NCI-H226 (cell line): ENCODE measurements at regions not wholly inside any gene's neighbourhood (a gene's known extent, or its start where the extent isn't known, plus 50 kb on each side); places are given as distances from the start of the nearest gene placed in this dataset.
"Not testable (repeated sequence)": the region's sequence is repeated elsewhere in the genome, so short reads cannot be mapped to it uniquely, and the experiment has no call there.

Experiments
- DNase-seq: peaks from one replicate; pipeline ENCODE4 v3.0.0-alpha.2; 2015

GRCh38 chr2:16227811-16228462 is 287.6 kb downstream of the MYCN start:
- no peak for DNase-seq

GRCh38 chr2:16226943-16227664 is 286.8 kb downstream of the MYCN start:
- no peak for DNase-seq

GRCh38 chr2:16226381-16226780 is 286.0 kb downstream of the MYCN start:
- no peak for DNase-seq

GRCh38 chr2:16225545-16225944 is 285.2 kb downstream of the MYCN start:
- no peak for DNase-seq

- no peak for DNase-seq
Observed at GRCh38 chr2:16225071-16225470, 284.7 kb downstream of the MYCN start.

- no peak for DNase-seq
Observed at GRCh38 chr2:16224298-16225045, 284.1 kb downstream of the MYCN start.

GRCh38 chr2:16223841-16224177 is 283.5 kb downstream of the MYCN start:
- DNase-seq, result no peak

GRCh38 chr2:16223161-16223840 is 283.0 kb downstream of the MYCN start:
- DNase-seq, result no peak

- DNase-seq, result no peak
Observed at GRCh38 chr2:16222326-16222725, 282.0 kb downstream of the MYCN start.

- DNase-seq, result no peak
Observed at GRCh38 chr2:16221461-16222010, 281.2 kb downstream of the MYCN start.

- DNase-seq, result no peak
Observed at GRCh38 chr2:16219292-16219975, 279.1 kb downstream of the MYCN start.

GRCh38 chr2:16218625-16219024 is 278.3 kb downstream of the MYCN start:
- no peak for DNase-seq

- DNase-seq, result no peak
Observed at GRCh38 chr2:16218161-16218560, 277.8 kb downstream of the MYCN start.

GRCh38 chr2:16217741-16218140 is 277.4 kb downstream of the MYCN start:
- not testable (repeated sequence) for DNase-seq

- no peak for DNase-seq
Observed at GRCh38 chr2:16217291-16217690, 276.9 kb downstream of the MYCN start.

- DNase-seq, result no peak
Observed at GRCh38 chr2:16216558-16216945, 276.2 kb downstream of the MYCN start.

- no peak for DNase-seq
Observed at GRCh38 chr2:16215902-16216557, 275.7 kb downstream of the MYCN start.

- no peak for DNase-seq
Observed at GRCh38 chr2:16214861-16215260, 274.5 kb downstream of the MYCN start.

- DNase-seq, result no peak
Observed at GRCh38 chr2:16214391-16214790, 274.0 kb downstream of the MYCN start.

GRCh38 chr2:16212321-16212720 is 272.0 kb downstream of the MYCN start:
- DNase-seq, result no peak

- no peak for DNase-seq
Observed at GRCh38 chr2:16211341-16211740, 271.0 kb downstream of the MYCN start.

GRCh38 chr2:16210841-16211240 is 270.5 kb downstream of the MYCN start:
- DNase-seq, result no peak
